HCT116 (cell line): ENCODE measurements at regions not wholly inside any gene's neighbourhood (a gene's known extent, or its start where the extent isn't known, plus 50 kb on each side); places are given as distances from the start of the nearest gene placed in this dataset.

Experiments
- ATAC-seq: fragments of 200-7000 bp; cut with Tn5 transposase; 2 replicates; pipeline ENCODE4 v1.9.1; 2020; ENCODE audit warnings: mild to moderate bottlenecking, moderate library complexity
- BruUV-seq: library from RNA; stranded (reverse); fragments of 400-500 nt; replicated peaks from 2 replicates; lab custom pipeline; 2021; lab: Mats Ljungman, UMichigan
- CTCF ChIA-PET: fragments of 300-600 bp; sonication (Branson Sonifier 250); formaldehyde crosslinking; loops from one replicate; lab custom pipeline; 2021; ENCODE audit warnings: antibody characterized with exemption; lab: Charles Lee
- POLR2A ChIA-PET: fragments of 300-600, 350-600 bp; sonication (Branson Sonifier 250); formaldehyde crosslinking; loops from one replicate; lab custom pipeline; 2021; ENCODE audit warnings: antibody characterized with exemption; lab: Charles Lee
- RAD21 ChIA-PET, 2 experiments: fragments of 300-600 bp; sonication (Branson Sonifier 250); formaldehyde crosslinking; loops; one replicate each; lab custom pipeline; 2023; ENCODE audit warnings: low total read pairs in 2 of 2; ENCODE audit not compliant: uncharacterized antibody in 2 of 2, unreplicated experiment in 2 of 2, low non-redundant PET in 1 of 2; lab: Charles Lee
- DNase-seq: peaks from one replicate; pipeline ENCODE4 v3.0.0-alpha.2; 2010; ENCODE audit warnings: low read depth, low spot score
- H2AFZ ChIP-seq: fragments of 200-600 bp; shearing (Covaris generic), sonication (generic); 2 replicates; pipeline ENCODE4 v1.6.1; 2017; ENCODE audit warnings: low read depth, mixed run types, mixed read lengths, antibody characterized with exemption, low read length; ENCODE audit not compliant: poor library complexity, severe bottlenecking
- H3K27ac ChIP-seq: 2 replicates; pipeline ENCODE4 v1.5.1; 2012; ENCODE audit warnings: low read depth, low read length
- H3K27me3 ChIP-seq: fragments of 200-600 bp; sonication (generic); 2 replicates; pipeline ENCODE4 v1.6.1; 2016; ENCODE audit warnings: mixed run types, low read length, mixed read lengths; ENCODE audit not compliant: insufficient read depth
- H3K36me3 ChIP-seq, 2 experiments: fragments of 200-500 bp in 1 of 2; fragments of 200-600 bp in 1 of 2; sonication (Bioruptor generic) in 1 of 2; sonication (generic) in 1 of 2; 2 replicates each; pipeline versions ENCODE4 v1.5.1 to v1.6.1; 2014 to 2016; ENCODE audit warnings: low read length in 2 of 2, inconsistent platforms in 1 of 2, mixed read lengths in 1 of 2, mixed run types in 1 of 2; ENCODE audit not compliant: insufficient read depth in 2 of 2, control insufficient read depth in 1 of 2
- H3K4me1 ChIP-seq, 2 experiments: fragments of 200-600 bp in 1 of 2; sonication (generic) in 1 of 2; 2 replicates each; pipeline versions ENCODE4 v1.5.1 to v1.6.1; 2012 to 2017; ENCODE audit warnings: low read length in 2 of 2, inconsistent platforms in 1 of 2, mild to moderate bottlenecking in 1 of 2, mixed read lengths in 1 of 2, mixed run types in 1 of 2, moderate library complexity in 1 of 2; ENCODE audit not compliant: insufficient read depth in 2 of 2, control insufficient read depth in 1 of 2
- H3K4me2 ChIP-seq: fragments of 200-600 bp; sonication (generic); 2 replicates; pipeline ENCODE4 v1.6.1; 2017; ENCODE audit warnings: mixed run types, low read length, mixed read lengths
- H3K4me3 ChIP-seq, 2 experiments: fragments of 200-600 bp in 1 of 2; sonication (generic) in 1 of 2; replicated peaks in 1 of 2; 2 replicates each; pipeline ENCODE4 v1.5.1; 2011 to 2016; ENCODE audit warnings: low read length in 2 of 2, control low read depth in 1 of 2, low read depth in 1 of 2, mild to moderate bottlenecking in 1 of 2, mixed read lengths in 1 of 2, mixed run types in 1 of 2
- H3K79me2 ChIP-seq: fragments of 200-600 bp; sonication (generic); 2 replicates; pipeline ENCODE4 v1.6.1; 2017; ENCODE audit warnings: mild to moderate bottlenecking, mixed run types, low read length, moderate library complexity, mixed read lengths; ENCODE audit not compliant: insufficient read depth
- H3K9ac ChIP-seq: fragments of 200-600 bp; sonication (generic); 2 replicates; pipeline ENCODE4 v1.6.1; 2016; ENCODE audit warnings: low read length, mixed read lengths
- H3K9me2 ChIP-seq: fragments of 200-600 bp; sonication (generic), shearing (Covaris generic); 2 replicates; pipeline ENCODE4 v1.6.1; 2017; ENCODE audit warnings: mixed run types, mild to moderate bottlenecking, moderate library complexity; ENCODE audit not compliant: insufficient read depth
- H3K9me3 ChIP-seq, 2 experiments: fragments of 200-500 bp in 1 of 2; fragments of 200-600 bp in 1 of 2; sonication (Bioruptor generic) in 1 of 2; sonication (generic) in 1 of 2; 2 replicates each; pipeline ENCODE4 v1.6.1; 2014 to 2017; ENCODE audit warnings: low read length in 2 of 2, mixed read lengths in 2 of 2, inconsistent platforms in 1 of 2, low read depth in 1 of 2, mild to moderate bottlenecking in 1 of 2, mixed run types in 1 of 2, moderate library complexity in 1 of 2; ENCODE audit not compliant: control insufficient read depth in 1 of 2, insufficient read depth in 1 of 2
- H4K20me1 ChIP-seq: fragments of 200-600 bp; sonication (generic), shearing (Covaris generic); 2 replicates; pipeline ENCODE4 v1.6.1; 2017; ENCODE audit warnings: mixed run types, mild to moderate bottlenecking, moderate library complexity; ENCODE audit not compliant: insufficient read depth
- REST ChIP-seq: IDR thresholded peaks from 2 replicates; pipeline ENCODE4 v1.6.1; 2012; ENCODE audit warnings: low read depth
- TCF7L2 ChIP-seq: IDR thresholded peaks from 2 replicates; pipeline ENCODE4 v1.7.0; 2011; ENCODE audit warnings: borderline replicate concordance, inconsistent platforms; ENCODE audit not compliant: insufficient read depth, insufficient read length; ENCODE audit errors: extremely low read depth
- intact Hi-C: fragments of 100-400 bp; cut with micrococcal nuclease; formaldehyde crosslinking; loops from 2 replicates; pipeline ENCODE4 v1.10.0; 2022
- TF ChIP-seq, protein P1 (sequence below): IDR thresholded peaks from 2 replicates; pipeline ENCODE4 v1.6.1; 2011; ENCODE audit warnings: mild to moderate bottlenecking, low read length, moderate library complexity; ENCODE audit not compliant: insufficient replicate concordance; ENCODE audit errors: extremely low read depth

DNA sequence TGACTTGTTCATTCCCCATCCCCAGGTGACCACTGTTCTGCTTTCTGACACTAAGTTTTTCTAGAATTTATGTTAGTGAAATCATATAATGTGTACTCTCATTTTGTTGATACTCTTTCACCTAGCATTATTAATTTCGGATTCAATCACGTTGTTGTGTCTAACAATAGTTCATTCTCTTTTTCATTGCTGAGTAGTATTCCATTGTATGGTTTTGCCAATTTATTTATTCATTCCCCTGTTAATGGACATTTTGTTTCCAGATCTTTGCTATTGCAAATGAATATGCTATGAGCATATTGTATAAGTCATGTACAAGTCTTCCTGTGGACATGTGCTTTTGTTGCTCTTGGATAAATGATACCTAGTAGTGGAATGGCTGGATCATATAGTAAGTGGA is 146.4 kb downstream of the FAM204A start:
- Histone ChIP-seq H2AFZ (no peak overlapping the region), H3K4me2 (no peak overlapping the region), H3K9me3 (no peaks in the 10 kb centered on the region), H3K27me3 (peaks cover 49% of the 10 kb centered on the region), H3K79me2 (no peaks in the 10 kb centered on the region), H3K36me3 (no peaks in the 10 kb centered on the region), H3K9ac (no peak overlapping the region), H4K20me1 (no peaks in the 10 kb centered on the region), H3K4me1 (no peaks in the 10 kb centered on the region), H3K4me3 (no peak overlapping the region)
- no TSS peak for BruUV-seq
- POLR2A ChIA-PET, result no interaction called here
- CTCF ChIA-PET, result no interaction called here
- RAD21 ChIA-PET, result no interaction called here
- no peak for ATAC-seq
- TF ChIP-seq, protein P1, sequence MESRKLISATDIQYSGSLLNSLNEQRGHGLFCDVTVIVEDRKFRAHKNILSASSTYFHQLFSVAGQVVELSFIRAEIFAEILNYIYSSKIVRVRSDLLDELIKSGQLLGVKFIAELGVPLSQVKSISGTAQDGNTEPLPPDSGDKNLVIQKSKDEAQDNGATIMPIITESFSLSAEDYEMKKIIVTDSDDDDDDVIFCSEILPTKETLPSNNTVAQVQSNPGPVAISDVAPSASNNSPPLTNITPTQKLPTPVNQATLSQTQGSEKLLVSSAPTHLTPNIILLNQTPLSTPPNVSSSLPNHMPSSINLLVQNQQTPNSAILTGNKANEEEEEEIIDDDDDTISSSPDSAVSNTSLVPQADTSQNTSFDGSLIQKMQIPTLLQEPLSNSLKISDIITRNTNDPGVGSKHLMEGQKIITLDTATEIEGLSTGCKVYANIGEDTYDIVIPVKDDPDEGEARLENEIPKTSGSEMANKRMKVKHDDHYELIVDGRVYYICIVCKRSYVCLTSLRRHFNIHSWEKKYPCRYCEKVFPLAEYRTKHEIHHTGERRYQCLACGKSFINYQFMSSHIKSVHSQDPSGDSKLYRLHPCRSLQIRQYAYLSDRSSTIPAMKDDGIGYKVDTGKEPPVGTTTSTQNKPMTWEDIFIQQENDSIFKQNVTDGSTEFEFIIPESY, result no peak
- TF ChIP-seq TCF7L2 (no peak), REST (no peak)
- TF ChIP-seq, all 23 proteins: peak for 0
- 0 out of 2 replicates have a peak, but pooled peaks cover 4% of the 10 kb centered on the region for H3K9me2 ChIP-seq
- intact Hi-C loops, result no loop called here
- no peak overlapping the region for H3K27ac ChIP-seq
- no peak for DNase-seq
